GM12878 (cell line): ENCODE measurements at regions not wholly inside any gene's neighbourhood (a gene's known extent, or its start where the extent isn't known, plus 50 kb on each side); places are given as distances from the start of the nearest gene placed in this dataset.

Source experiments
- ATAC-seq: fragments of 200-7000 bp; cut with Tn5 transposase; 3 replicates; pipeline ENCODE4 v1.9.1; 2020; ENCODE audit warnings: mild to moderate bottlenecking, moderate library complexity
- BruUV-seq: library from RNA; stranded (reverse); fragments of 400-500 nt; replicated peaks from 2 replicates; lab custom pipeline; 2021; lab: Mats Ljungman, UMichigan
- CTCF ChIA-PET: fragments of 300-600 bp; sonication (Branson Sonifier 250); formaldehyde crosslinking; extraction: SDS; loops from one replicate; lab custom pipeline; 2021; ENCODE audit warnings: inconsistent platforms; lab: Yijun Ruan, JAX
- POLR2A ChIA-PET: fragments of 350-600 bp; formaldehyde crosslinking; extraction: SDS; loops from one replicate; lab custom pipeline; 2021; ENCODE audit warnings: inconsistent platforms; lab: Charles Lee
- RAD21 ChIA-PET: fragments of 300-600 bp; sonication (Branson Sonifier 250); formaldehyde crosslinking; loops from one replicate; lab custom pipeline; 2023; ENCODE audit warnings: antibody characterized with exemption; ENCODE audit not compliant: unreplicated experiment; lab: Charles Lee
- SMC1A ChIA-PET: fragments of 300-600 bp; sonication (Branson Sonifier 250); formaldehyde crosslinking; loops from one replicate; lab custom pipeline; 2023; ENCODE audit not compliant: unreplicated experiment, uncharacterized antibody; lab: Charles Lee
- DNase-seq: peaks from one replicate; pipeline ENCODE4 v3.0.0-alpha.2; 2011; ENCODE audit warnings: low read depth, low spot score
- FAIRE-seq: peaks from 3 replicates; lab custom pipeline; 2011; peaks lifted over from hg19 to GRCh38; lab: Jason Lieb, UNC
- H2AFZ ChIP-seq: 2 replicates; pipeline ENCODE4 v1.6.0; 2011; ENCODE audit warnings: low read depth, low read length, control low read depth; ENCODE audit not compliant: control insufficient read depth
- H3K27ac ChIP-seq: 2 replicates; pipeline ENCODE4 v1.5.1; 2011; ENCODE audit warnings: control low read depth; ENCODE audit not compliant: control insufficient read depth, insufficient read depth
- H3K27me3 ChIP-seq, 2 experiments: replicated peaks in 1 of 2; 2 replicates each; pipeline versions ENCODE4 v1.6.0 to v1.6.1; 2011; ENCODE audit warnings: low read length in 1 of 2; ENCODE audit not compliant: control insufficient read depth in 2 of 2, insufficient read depth in 2 of 2
- H3K36me3 ChIP-seq, 2 experiments: 2 replicates each; pipeline ENCODE4 v1.5.1; 2011; ENCODE audit warnings: low read length in 1 of 2; ENCODE audit not compliant: control insufficient read depth in 2 of 2, insufficient read depth in 2 of 2
- H3K4me1 ChIP-seq: 2 replicates; pipeline ENCODE4 v1.6.1; 2011; ENCODE audit warnings: mild to moderate bottlenecking, low read length, moderate library complexity, mixed read lengths; ENCODE audit not compliant: control insufficient read depth, insufficient read depth
- H3K4me2 ChIP-seq: 2 replicates; pipeline ENCODE4 v1.6.0; 2011; ENCODE audit warnings: control low read depth; ENCODE audit not compliant: control insufficient read depth, insufficient read depth
- H3K4me3 ChIP-seq: fragments of 200-600 bp; sonication (generic); 2 replicates; pipeline ENCODE4 v1.5.1; 2016
- H3K79me2 ChIP-seq: 2 replicates; pipeline ENCODE4 v1.6.0; 2011; ENCODE audit warnings: low read length; ENCODE audit not compliant: control insufficient read depth, insufficient read depth
- H3K9ac ChIP-seq: 2 replicates; pipeline ENCODE4 v1.8.0; 2011; ENCODE audit warnings: low read length, control low read depth, mixed read lengths; ENCODE audit not compliant: control insufficient read depth, insufficient read depth
- H3K9me3 ChIP-seq: replicated peaks from 3 replicates; pipeline ENCODE4 v1.5.1; 2011; ENCODE audit warnings: mild to moderate bottlenecking, low read length; ENCODE audit not compliant: control insufficient read depth, insufficient read depth
- H4K20me1 ChIP-seq: 2 replicates; pipeline ENCODE4 v1.6.0; 2011; ENCODE audit not compliant: control insufficient read depth, insufficient read depth
- BCL11A ChIP-seq: IDR thresholded peaks from 2 replicates; pipeline ENCODE4 v1.6.1; 2011; ENCODE audit warnings: low read depth, low read length
- CEBPB ChIP-seq, 2 experiments: fragments of 150-350 bp in 1 of 2; IDR thresholded peaks; 2 replicates each; pipeline ENCODE4 v1.6.1; 2012 to 2014; ENCODE audit warnings: low read depth in 2 of 2, low read length in 2 of 2, borderline replicate concordance in 1 of 2, inconsistent platforms in 1 of 2
- CUX1 ChIP-seq: IDR thresholded peaks from 2 replicates; pipeline ENCODE4 v1.6.1; 2012; ENCODE audit warnings: improper control_type of control experiment, low read depth, low read length; ENCODE audit not compliant: insufficient replicate concordance
- HSF1 ChIP-seq: fragments of 150-350 bp; IDR thresholded peaks from 2 replicates; pipeline ENCODE4 v1.6.1; 2014; ENCODE audit warnings: mild to moderate bottlenecking, low read depth, low read length
- RELA ChIP-seq: fragments of 450-650 bp; IDR thresholded peaks from 2 replicates; pipeline ENCODE4 v1.8.0; 2014; ENCODE audit warnings: borderline replicate concordance; ENCODE audit not compliant: partially characterized antibody
- WGBS: methylation state at CpG from one replicate; pipeline ENCODE4 v1.1.6; 2016; ENCODE audit warnings: low lambda C conversion rate; ENCODE audit not compliant: insufficient replicate concordance, insufficient coverage; ENCODE audit errors: missing lambda C conversion rate; 5-methylcytosine and 5-hydroxymethylcytosine counted together
- in situ Hi-C: fragments of 300-500 bp; cut with MboI; formaldehyde crosslinking; loops from 9 replicates; pipeline ENCODE4 v1.14.3; 2018; ENCODE audit warnings: mixed read lengths
- intact Hi-C: fragments of 100-400 bp; cut with micrococcal nuclease; formaldehyde crosslinking; loops from one replicate; pipeline ENCODE4 v1.14.2; 2022; ENCODE audit not compliant: unreplicated experiment

- no peak for TF ChIP-seq CUX1
- TF ChIP-seq HSF1: no peak
These were observed 158.5 kb downstream of the LPIN1 start (continued) for GRCh38 chr2:11904941-11905340.

GRCh38 chr2:11907190-11907589 lies 160.8 kb downstream of the LPIN1 start:
- TF ChIP-seq RELA (no peak), CUX1 (no peak), BCL11A (no peak), CEBPB (IDR thresholded peaks at IDR 0.05; ENCODE audit: borderline replicate concordance in 1 of 2, low read depth in 2 of 2, low read length in 2 of 2) (no peak)
- no peaks in the 10 kb centered on the region; the same call in 2 of the 3 replicates for H3K9me3 ChIP-seq
- H3K9ac ChIP-seq: no peak overlapping the region
- 72% methylated on average over 6 of the region's 6 CpGs for WGBS
- in situ Hi-C loops: no loop called here
- ChIA-PET SMC1A (interaction anchor here (0.8 to 1.2 kb wide), 5 partner anchors 18 to 103 kb away, joined by 3 to 4 read pairs (median 3); no protein-coding TSS in a partner anchor), RAD21 (interaction anchor here (1.0 kb wide), 1 partner anchor 17 kb away, joined by 3 read pairs; no protein-coding TSS in a partner anchor), POLR2A (interaction anchor here (0.8 to 1.4 kb wide), 2 partner anchors 30 to 39 kb away, joined by 3 to 4 read pairs; no protein-coding TSS in a partner anchor), CTCF (no interaction called here)
- no peak overlapping the region for H2AFZ ChIP-seq
- no peak overlapping the region for H3K4me3 ChIP-seq
- H3K4me2 ChIP-seq: no peak overlapping the region
- H3K4me1 ChIP-seq: peaks cover 5% of the 10 kb centered on the region; the same call in 1 of the 2 replicates
- no peak overlapping the region for H3K27ac ChIP-seq
- peaks cover 0 to 25% of the 10 kb centered on the region in 2 experiments; a peak in 2 of 4 replicates for H3K36me3 ChIP-seq
- BruUV-seq: no TSS peak
- FAIRE-seq: no peak
- ATAC-seq: no peak
- H3K79me2 ChIP-seq: peaks cover 9% of the 10 kb centered on the region
- DNase-seq: no peak
- no peaks in the 10 kb centered on the region for H4K20me1 ChIP-seq
- intact Hi-C loops: no loop called here
- no peaks in the 10 kb centered on the region for H3K27me3 ChIP-seq
